ENCODE measurements at regions not wholly inside any gene's neighbourhood (a gene's known extent, or its start where the extent isn't known, plus 50 kb on each side); places are given as distances from the start of the nearest gene placed in this dataset.
A peak's percentile ranks its signal among the peaks of the same experiment; 100 is the strongest.

DNA sequence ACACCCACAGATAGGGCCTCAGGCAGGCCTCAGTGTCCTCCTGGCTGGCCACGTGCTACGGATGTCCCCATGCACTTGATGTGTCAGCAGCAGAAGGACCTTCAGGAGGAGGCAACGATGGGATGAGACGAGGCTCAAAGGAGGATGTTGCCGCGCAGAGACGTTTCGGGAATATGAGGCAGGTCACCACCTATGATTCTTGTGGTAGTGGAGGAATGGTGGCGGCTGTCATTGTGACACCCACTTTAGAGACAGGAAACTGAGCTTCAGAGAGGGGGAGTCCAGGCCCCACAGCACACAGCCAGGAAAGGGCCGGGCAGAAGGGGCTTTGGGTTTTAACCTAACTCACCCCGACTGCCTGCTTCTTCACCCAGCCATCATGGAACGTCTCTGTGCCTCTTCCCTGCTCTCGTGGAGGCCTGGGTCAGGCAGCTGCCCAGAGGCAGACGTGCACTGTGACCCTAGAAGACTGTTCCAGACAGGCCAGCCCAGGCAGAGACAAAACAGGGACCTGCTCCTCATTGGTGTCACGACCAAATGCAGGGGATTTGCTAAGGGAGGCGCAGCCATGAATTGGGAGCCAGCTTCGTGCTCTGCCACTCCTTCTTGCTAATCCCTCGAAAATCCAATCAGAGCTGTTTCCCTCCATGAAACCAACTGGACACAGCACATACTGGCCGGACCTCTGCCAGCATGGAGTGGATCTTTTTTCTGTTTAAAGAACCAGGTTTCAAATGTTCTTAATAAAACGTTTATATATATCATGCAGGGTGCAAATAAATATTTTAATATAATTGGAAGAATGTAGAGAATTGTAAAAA is 169.2 kb downstream of the ASB1 start:
- Histone ChIP-seq H3K27me3 (no peaks in the 10 kb centered on the region), H3K27ac (no peak overlapping the region), H3K9me3 (replicated peaks in 1 of 11) (peaks cover 0 to 11% (median 0%) of the 10 kb centered on the region in 11 experiments; a peak in 5 of 22 replicates), H3K4me2 (no peak overlapping the region), H4K20me1 (no peaks in the 10 kb centered on the region), H3K4me3 (no peak overlapping the region), H3K9ac (no peak overlapping the region), H3K36me3 (no peaks in the 10 kb centered on the region), H3K4me1 (peaks cover 0 to 6% (median 0%) of the 10 kb centered on the region in 10 experiments; a peak in 1 of 20 replicates)
- no peak for TF ChIP-seq Cebpa-rat (IDR thresholded peaks at IDR 0.05)

DNA sequence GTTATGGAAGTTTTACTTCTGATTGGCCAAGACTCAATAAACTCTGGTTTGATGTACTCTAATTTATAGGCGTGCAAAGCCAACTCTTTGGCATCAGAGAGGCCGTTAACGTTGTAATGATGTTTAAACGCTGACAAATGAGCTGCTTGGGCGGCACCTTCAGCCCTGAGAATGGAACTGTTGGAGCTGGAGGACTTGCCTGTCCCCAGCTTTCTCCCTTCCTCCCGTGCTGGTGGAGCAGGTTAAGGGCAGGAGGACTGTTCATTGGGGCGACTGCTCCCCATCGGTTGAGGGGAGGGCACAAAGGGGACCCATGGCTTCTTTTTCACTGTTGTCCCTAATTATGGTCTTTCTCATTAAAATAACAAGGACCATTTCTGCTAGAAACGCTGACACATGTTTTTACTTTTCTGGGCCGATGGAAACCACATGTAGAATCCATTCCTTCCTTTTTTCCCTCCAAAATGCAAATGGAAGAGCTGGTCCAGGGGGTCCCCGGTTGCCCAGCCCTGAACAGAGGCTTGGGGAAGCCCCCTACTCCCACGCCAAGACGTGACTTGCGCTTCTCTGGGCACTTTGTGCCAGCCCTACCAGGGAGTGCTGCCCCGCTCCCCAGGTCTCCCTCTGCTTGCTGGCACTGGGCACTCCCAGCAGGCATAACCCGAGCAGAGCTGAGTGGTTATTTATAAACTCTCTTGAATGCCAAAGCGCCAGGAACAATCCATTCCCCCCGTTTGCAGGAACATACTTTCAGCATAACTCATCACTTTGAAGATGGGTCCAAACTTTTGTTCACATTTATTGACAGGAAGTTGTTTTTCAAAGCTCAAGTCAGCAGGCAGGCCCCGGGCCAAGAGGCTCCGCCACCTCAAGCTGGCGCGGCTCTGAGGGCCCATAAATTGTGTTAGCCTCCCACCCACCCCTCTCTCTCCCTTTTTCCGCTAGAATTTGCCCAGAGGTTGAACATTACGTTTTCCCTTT is 170.1 kb downstream of the ASB1 start:
- Histone ChIP-seq H4K20me1 (no peaks in the 10 kb centered on the region), H3K4me2 (0 out of 22 replicates have a peak overlapping the region, but pooled peaks of 1 of the 11 experiments have one; percentile 19), H3K27me3 (no peaks in the 10 kb centered on the region), H3K9ac (no peak overlapping the region), H3K4me3 (no peak overlapping the region), H3K4me1 (peaks cover 0 to 6% (median 0%) of the 10 kb centered on the region in 10 experiments; a peak in 1 of 20 replicates), H3K9me3 (replicated peaks in 1 of 11) (peaks cover 0 to 16% (median 0%) of the 10 kb centered on the region in 11 experiments; a peak in 5 of 22 replicates), H3K27ac (no peak overlapping the region), H3K36me3 (no peaks in the 10 kb centered on the region)
- no peak for TF ChIP-seq Cebpa-rat (IDR thresholded peaks at IDR 0.05)

DNA sequence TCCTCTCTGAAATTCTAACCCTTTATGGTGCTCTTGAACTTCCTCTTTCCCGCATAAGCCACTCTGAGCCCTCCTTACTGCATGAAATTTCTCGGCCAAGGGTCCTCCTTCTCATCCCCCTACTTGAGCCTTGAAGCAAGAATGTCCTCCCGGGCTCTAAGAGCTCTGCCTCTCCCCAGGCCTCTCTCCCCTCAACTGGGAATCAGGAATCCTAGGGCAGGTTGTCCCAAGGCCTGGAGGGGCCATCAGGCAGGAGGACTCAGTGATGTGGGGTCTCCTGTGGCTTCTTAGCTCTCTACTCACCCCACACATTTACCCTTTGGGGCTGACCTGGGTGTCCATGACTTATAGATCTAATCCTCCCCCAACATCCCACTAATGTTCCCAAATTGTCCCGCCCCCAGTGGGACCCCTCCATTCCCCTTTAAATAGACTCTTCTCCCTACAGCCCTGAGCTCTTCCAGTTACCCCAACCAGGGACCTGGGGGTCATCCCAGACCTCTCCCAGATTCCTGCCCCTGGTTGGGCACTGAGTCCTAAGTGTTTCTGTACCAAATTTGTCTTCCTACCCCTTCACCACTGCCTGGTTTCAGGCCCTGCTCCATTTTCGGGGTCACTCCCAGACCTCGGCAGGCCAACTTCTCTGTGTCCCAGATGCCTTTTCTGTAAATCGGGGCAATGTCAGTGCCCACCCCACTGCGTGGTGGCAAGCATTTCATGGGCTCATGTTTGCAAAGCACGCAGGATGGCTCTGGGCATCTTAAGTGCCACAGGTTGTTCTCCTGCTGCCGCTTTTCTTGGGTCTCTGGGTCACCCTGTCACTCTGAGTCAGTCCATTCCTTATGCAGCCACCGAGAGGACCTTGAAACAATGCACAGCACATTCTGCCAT is 171.2 kb downstream of the ASB1 start:
- peaks cover 2 to 23% (median 7%) of the 10 kb centered on the region in 11 experiments for H3K9me3 ChIP-seq (replicated peaks in 1 of 11)
- H3K4me3 ChIP-seq = no peak overlapping the region
- no peak overlapping the region for H3K9ac ChIP-seq
- TF ChIP-seq Cebpa-rat (IDR thresholded peaks at IDR 0.05) = no peak
- H3K4me1 ChIP-seq = peaks cover 0 to 8% (median 0%) of the 10 kb centered on the region in 10 experiments; a peak in 4 of 20 replicates
- H3K36me3 ChIP-seq = no peaks in the 10 kb centered on the region
- no peaks in the 10 kb centered on the region for H4K20me1 ChIP-seq
- H3K27me3 ChIP-seq = no peaks in the 10 kb centered on the region
- H3K4me2 ChIP-seq = no peak overlapping the region
- no peak overlapping the region for H3K27ac ChIP-seq

DNA sequence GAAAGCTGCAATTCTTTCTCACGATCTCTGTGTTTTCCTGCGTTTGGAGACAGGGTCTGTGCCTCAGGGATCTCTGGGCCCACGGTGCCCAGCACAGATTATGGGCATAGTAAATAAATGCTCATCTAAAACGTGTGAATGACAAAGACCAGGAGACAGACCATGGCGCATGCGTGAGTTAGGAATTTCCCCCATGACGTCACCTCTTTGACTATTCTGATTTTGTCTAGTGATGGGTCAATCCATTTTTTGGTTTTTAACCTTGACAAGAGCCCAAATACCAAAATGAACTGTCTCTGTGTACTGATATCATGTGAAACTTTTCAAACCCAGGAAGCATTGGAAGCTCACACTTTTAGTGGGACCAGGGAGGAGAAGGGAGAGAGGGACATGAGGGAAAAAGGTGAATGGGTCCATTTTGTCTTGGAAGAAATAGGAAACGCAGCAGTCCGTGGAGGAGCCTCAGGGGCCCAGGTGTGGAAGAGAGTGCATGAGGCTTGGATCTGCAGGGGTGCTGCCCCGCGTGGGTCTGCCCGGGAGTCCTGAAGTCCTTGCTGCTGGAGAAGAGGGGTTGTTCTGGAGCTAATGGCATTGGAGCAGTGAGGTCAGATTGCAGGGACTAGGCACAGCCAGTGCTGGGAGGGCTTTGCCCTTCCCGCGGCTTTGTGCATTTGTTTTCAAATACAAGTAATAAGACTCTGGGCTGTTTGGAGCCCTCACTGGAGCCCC is 172.2 kb downstream of the ASB1 start:
- Histone ChIP-seq H3K9ac (no peak overlapping the region), H3K27ac (no peak overlapping the region), H3K27me3 (no peaks in the 10 kb centered on the region), H3K36me3 (no peaks in the 10 kb centered on the region), H4K20me1 (no peaks in the 10 kb centered on the region), H3K4me2 (no peak overlapping the region), H3K4me1 (peaks cover 0 to 8% (median 0%) of the 10 kb centered on the region in 10 experiments; a peak in 4 of 20 replicates), H3K4me3 (no peak overlapping the region), H3K9me3 (replicated peaks in 1 of 11) (peaks cover 12 to 34% (median 18%) of the 10 kb centered on the region in 11 experiments)
- no peak for TF ChIP-seq Cebpa-rat (IDR thresholded peaks at IDR 0.05)

DNA sequence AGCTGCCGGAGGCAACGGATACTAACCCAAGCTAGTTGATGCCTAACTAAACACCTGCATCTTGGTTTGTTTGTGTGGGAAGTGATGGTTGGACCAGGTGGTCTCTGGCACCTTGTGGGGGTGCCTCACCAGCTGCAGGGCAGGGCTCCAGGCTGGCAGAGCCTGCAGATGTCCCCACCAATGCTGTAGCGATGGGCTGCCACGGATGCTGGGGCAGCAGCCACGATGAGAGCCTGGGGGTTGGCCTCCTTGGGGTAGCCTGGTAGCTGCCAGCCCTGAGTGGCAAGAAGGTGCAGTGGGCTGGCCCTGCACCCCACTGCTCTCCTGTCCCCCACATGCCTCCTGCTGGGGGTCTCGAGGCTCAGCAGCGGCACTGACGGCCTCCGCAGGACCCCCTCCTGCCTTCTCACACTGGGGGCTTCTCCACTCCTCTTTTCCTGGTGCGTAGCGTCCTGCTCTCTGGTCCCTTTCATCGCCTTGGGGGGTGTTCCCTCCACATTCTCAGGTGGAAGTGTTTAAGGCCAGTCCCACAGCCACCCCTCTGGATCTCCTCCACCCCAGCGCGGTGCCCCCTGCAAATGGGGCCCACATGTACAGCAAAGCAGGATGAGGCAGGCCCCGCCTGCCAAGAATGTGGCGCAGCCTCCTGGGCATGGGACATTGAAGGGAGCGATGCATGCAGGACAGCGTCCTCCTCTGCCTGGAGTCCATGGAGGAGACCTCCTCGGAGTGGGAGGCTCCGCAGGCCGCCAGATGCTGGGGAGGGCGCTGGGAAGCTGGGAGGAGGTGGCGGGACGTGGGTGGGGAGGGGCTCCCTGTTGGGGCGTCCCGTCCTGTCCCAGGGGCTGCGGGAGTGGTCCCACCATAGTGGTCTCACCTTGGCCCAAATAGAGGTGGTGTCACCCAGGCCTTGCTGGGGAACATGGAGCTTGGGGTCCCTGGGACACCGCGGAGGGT is 173.1 kb downstream of the ASB1 start:
- H3K9me3 ChIP-seq (replicated peaks in 1 of 11) = peaks cover 21 to 42% (median 23%) of the 10 kb centered on the region in 11 experiments
- no peak overlapping the region for H3K4me3 ChIP-seq
- H3K27ac ChIP-seq = no peak overlapping the region
- no peak for TF ChIP-seq Cebpa-rat (IDR thresholded peaks at IDR 0.05)
- H3K9ac ChIP-seq = no peak overlapping the region
- no peaks in the 10 kb centered on the region for H3K36me3 ChIP-seq
- no peaks in the 10 kb centered on the region for H3K27me3 ChIP-seq
- peaks cover 0 to 8% (median 0%) of the 10 kb centered on the region in 10 experiments; a peak in 4 of 20 replicates for H3K4me1 ChIP-seq
- H3K4me2 ChIP-seq = no peak overlapping the region
- H4K20me1 ChIP-seq = no peaks in the 10 kb centered on the region

DNA sequence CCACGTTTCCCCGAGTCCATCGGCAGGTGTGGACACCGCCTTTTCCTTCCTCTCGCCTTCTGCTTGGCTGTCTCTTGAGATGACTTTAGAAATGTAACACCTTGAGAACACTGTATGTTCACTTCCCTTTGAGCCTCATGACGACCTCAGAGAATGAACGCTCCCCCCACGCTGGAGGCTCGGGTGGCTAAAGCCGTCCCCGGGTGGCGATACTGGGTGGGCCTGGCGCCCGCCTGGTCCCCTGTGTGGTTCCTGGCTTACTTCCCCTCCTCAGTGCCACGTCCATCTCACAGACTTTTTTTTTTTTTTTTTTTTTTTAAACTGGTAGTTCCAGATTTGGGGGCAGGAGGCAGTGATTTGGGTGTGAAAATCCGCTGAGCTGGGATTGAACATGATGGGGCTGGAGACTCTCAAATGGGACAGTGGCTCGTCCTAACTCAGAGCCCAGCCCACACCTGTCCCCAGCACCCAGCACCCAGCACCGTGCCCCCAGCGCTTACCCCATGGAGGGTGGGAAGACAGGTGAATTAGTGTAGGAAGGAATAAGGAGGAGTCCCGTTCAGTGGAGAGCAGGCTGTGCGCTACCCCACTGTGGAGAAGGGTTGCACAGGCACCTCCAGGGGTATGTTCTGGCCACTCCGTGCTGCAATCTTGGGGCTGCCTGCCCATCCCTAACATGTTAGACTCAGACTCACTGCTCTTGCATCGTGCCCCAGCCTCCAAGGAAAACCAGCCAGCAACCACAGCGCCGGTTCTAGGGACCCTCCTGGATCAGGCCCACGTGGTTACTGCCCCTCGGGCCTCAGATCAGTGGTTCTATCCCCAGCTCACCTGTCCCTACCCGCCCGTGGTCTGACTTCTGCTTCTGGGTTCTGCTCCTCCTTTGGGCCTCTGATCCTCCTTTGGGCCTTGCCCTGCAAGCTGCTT is 174.0 kb downstream of the ASB1 start:
- no peaks in the 10 kb centered on the region for H3K36me3 ChIP-seq
- H3K27ac ChIP-seq = no peak overlapping the region
- no peak overlapping the region for H3K4me3 ChIP-seq
- peaks cover 0 to 8% (median 0%) of the 10 kb centered on the region in 10 experiments; a peak in 4 of 20 replicates for H3K4me1 ChIP-seq
- H3K27me3 ChIP-seq = no peaks in the 10 kb centered on the region
- no peak overlapping the region for H3K9ac ChIP-seq
- H3K9me3 ChIP-seq (replicated peaks in 1 of 11) = peaks cover 21 to 42% (median 23%) of the 10 kb centered on the region in 11 experiments
- TF ChIP-seq Cebpa-rat (IDR thresholded peaks at IDR 0.05) = no peak
- H4K20me1 ChIP-seq = no peaks in the 10 kb centered on the region
- no peak overlapping the region for H3K4me2 ChIP-seq

Data from BLaER1 treated with 17β-estradiol and CSF1 and Interleukin-3, amounts not matched to agents 10 nM and 100 nM (cell line).